ENCODE measurements at regions not wholly inside any gene's neighbourhood (a gene's known extent, or its start where the extent isn't known, plus 50 kb on each side); places are given as distances from the start of the nearest gene placed in this dataset.

- ChIA-PET RAD21 (ENCODE audit: unreplicated experiment) (interaction anchor here (1.2 to 1.5 kb wide), 4 partner anchors 113 to 200 kb away, joined by 3 to 4 read pairs (median 4); no protein-coding TSS in a partner anchor), CTCF (interaction anchor here (0.7 to 3.6 kb wide), 7 partner anchors 11 to 432 kb away, joined by 3 to 18 read pairs (median 3); no protein-coding TSS in a partner anchor), SMC1A (ENCODE audit: uncharacterized antibody, unreplicated experiment) (interaction anchor here (0.8 to 1.9 kb wide), 7 partner anchors 19 to 241 kb away, joined by 3 to 5 read pairs (median 4); no protein-coding TSS in a partner anchor), POLR2A (no interaction called here)
- no peaks in the 10 kb centered on the region for H3K4me1 ChIP-seq (ENCODE audit: control insufficient read depth, insufficient read depth, low read length)
- TF ChIP-seq ZNF274 (IDR thresholded peaks at IDR 0.05; ENCODE audit: insufficient read depth, insufficient read length) (no peak), HDGF (IDR thresholded peaks at IDR 0.05) (no peak), MTA3 (IDR thresholded peaks at IDR 0.05; ENCODE audit: borderline replicate concordance, low read length) (no peak), POLR2A (IDR thresholded peaks at IDR 0.05; ENCODE audit: low read depth, low read length) (no peak), BACH1 (IDR thresholded peaks at IDR 0.05; ENCODE audit: borderline replicate concordance) (no peak), NFYA (IDR thresholded peaks at IDR 0.05; ENCODE audit: borderline replicate concordance, low read depth, low read length) (no peak), KLF5 (IDR thresholded peaks at IDR 0.05; ENCODE audit: partially characterized antibody) (no peak), HCFC1 (IDR thresholded peaks at IDR 0.05; ENCODE audit: low read length) (no peak), SREBF1 (IDR thresholded peaks at IDR 0.05; ENCODE audit: low read length) (no peak), E2F4 (IDR thresholded peaks at IDR 0.05; ENCODE audit: low read depth, low read length) (no peak)
- 45% methylated on average over 7 of the region's 7 CpGs for WGBS (ENCODE audit: insufficient coverage, insufficient replicate concordance, low lambda C conversion rate, missing lambda C conversion rate)
- H3K79me2 ChIP-seq (ENCODE audit: control insufficient read depth, insufficient read depth, low read length): no peaks in the 10 kb centered on the region
- DNase-seq (ENCODE audit: low read depth, low spot score): no peak
- no peaks in the 10 kb centered on the region for H4K20me1 ChIP-seq (ENCODE audit: control insufficient read depth, insufficient read depth)
- H2AFZ ChIP-seq (ENCODE audit: control insufficient read depth, low read depth, low read length): no peak overlapping the region
- in situ Hi-C loops (cut with MboI) (loop anchor here (10.0 kb wide), 1 partner anchor 1343 kb away; no protein-coding TSS in a partner anchor), intact Hi-C loops (cut with micrococcal nuclease; ENCODE audit: unreplicated experiment) (loop anchor here (5.0 to 10.0 kb wide), 2 partner anchors 207 to 1341 kb away; no protein-coding TSS in a partner anchor)
- no peak overlapping the region for H3K4me2 ChIP-seq (ENCODE audit: control insufficient read depth, insufficient read depth)
- H3K27ac ChIP-seq (ENCODE audit: control insufficient read depth, insufficient read depth): no peak overlapping the region
- H3K4me3 ChIP-seq: no peak overlapping the region
- H3K9ac ChIP-seq (ENCODE audit: control insufficient read depth, insufficient read depth, low read length): no peak overlapping the region
- H3K9me3 ChIP-seq (replicated peaks; ENCODE audit: control insufficient read depth, insufficient read depth, low read length): no peaks in the 10 kb centered on the region
- no peak for FAIRE-seq
- no peaks in the 10 kb centered on the region for H3K36me3 ChIP-seq (ENCODE audit: control insufficient read depth in 2 of 2, insufficient read depth in 2 of 2, low read length in 1 of 2)
- ATAC-seq: no peak
- no peaks in the 10 kb centered on the region for H3K27me3 ChIP-seq (replicated peaks in 1 of 2; ENCODE audit: control insufficient read depth in 2 of 2, insufficient read depth in 2 of 2, low read length in 1 of 2)
- no TSS peak for BruUV-seq (replicated peaks)
Observed at GRCh38 chr12:125531574-125531973, 466.3 kb downstream of the AACS start.
